Kidney tubule cell (primary cell): ENCODE measurements at regions not wholly inside any gene's neighbourhood (a gene's known extent, or its start where the extent isn't known, plus 50 kb on each side); places are given as distances from the start of the nearest gene placed in this dataset.
A peak's percentile ranks its signal among the peaks of the same experiment; 100 is the strongest.
"Not testable (repeated sequence)": the region's sequence is repeated elsewhere in the genome, so short reads cannot be mapped to it uniquely, and the experiment has no call there.

Experiments used
- DNase-seq: peaks from one replicate; pipeline ENCODE4 v3.0.0-alpha.2; 2018; ENCODE audit warnings: low spot score

DNA sequence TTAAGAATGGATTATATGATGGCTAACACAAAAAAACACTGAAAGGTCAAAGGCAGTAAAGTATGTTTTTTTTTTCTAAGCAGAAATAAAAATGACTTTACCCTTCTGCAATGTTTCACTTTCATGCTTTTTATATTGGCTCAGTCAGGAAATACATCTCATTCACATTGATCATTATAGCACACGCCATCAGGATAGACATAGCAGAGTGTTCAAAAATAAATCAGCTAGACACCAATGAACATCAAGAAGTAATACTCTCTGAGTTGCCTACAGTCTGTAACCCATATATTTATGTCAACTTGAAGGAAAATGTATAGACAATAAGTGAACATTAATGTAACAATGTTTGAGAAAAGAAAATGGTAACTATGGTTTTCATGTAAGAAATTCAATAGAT, 535.2 kb upstream of the EPHA7 start:
- no peak for DNase-seq

DNA sequence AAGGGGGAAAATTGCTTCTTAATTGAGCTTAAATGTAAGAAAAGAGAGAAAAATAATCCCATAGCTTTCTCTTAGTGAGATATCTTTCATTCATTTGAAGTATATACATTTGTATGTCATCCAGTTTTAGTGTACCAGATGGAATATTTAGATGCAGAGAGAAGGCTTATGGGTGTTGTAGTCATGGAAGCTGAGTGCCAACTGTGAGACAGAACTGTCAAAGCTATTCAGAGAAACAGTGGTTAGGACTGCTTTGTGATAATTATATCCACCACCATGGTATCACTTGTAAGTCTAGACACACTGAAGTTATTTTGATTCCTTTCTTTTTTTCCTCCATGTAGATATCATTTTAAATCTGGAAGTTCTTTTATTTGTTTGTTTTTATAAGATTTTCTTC, 524.3 kb upstream of the EPHA7 start:
- no peak for DNase-seq

DNA sequence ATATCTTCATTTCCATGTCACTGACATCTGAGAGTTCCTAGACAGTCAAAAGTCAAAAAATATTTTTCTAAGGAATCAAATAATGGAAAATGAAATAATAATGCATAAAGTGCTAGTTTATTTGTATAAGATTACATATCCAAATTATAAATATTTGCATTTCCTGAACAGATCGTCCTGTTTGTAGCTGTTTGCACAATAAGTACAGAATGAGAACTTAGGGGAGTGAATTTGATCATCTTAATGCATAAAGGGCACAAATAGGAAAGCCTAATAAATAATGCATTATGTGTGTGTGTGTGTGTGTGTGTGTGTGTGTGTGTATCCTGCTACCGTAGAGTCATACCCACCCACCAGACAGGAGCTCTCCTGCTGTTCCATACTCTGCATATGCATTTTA, 521.0 kb upstream of the EPHA7 start:
- DNase-seq = no peak

DNA sequence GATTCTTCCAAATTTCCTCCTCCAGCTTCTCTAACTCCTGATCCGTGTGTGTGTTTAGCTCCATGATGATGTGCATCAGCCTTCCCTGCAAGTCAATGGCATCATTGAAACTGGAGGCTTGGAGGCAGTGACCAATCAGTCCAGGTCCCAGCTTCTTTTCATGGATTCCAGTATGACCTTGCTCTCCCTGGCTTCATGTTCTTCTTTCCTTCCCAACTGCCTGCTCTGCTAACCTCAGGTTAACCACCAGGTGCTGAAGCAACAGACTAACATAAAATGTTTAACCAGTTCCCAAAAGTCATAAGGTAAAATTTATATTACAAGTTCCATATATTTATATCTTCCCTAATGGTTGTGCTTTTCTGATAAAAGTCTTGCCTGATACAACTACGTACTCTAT, 512.8 kb upstream of the EPHA7 start:
- DNase-seq = no peak

DNA sequence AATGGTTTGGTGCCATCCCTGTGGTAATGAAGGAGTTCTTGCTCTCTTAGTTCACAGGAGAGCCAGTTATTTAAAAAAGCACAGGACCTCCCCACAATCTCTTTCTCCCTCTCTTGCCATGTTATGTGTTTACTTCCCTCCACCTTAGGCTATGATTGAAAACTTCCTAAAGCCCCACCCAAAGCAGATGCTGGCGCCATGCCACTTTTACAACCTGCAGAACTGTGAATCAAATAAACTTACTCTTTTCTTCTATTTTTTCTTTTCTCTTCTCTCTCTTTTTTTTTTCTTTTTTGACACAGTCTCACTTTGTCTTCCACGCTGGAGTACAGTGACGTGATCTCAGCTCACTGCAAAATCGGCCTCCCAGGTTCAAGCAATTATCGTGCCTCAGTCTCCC, 508.4 kb upstream of the EPHA7 start:
- no peak for DNase-seq

DNA sequence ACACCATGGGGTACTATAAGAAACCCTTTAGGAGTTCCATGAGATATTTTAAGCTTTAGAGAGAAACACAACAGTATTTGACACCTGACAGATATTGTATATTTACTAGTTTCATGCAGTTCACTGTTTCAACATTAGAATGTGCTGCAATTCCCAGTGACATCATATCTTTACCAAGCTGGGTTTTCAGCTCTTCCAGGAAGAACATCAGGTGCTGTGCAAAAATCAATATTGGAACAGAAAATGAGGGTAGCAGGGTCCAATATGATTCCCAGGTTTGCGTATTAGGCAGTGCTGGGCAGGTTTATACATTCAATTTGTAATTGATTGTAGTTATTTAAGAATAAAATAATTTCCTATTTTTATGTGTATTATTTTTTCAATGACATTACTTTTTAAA, 500.0 kb upstream of the EPHA7 start:
- DNase-seq = no peak

DNA sequence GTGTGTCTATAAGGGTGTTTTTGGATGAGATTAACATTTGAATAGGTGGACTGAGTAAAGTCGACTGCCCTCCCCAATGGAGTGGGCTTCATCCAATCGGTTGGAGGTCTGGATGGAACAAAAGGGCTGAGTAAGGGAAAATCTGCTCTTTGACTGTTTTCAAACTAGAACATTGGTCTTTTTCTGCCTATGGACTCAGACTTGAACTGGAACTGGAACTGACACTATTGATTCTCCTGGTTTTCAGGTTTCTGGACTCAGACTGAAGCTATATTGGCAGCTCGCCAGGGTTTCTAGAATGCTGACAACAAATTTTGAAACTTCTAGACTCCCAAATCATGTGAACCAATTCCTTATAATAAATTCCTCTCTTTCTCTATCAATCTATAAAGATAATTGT, 498.9 kb upstream of the EPHA7 start:
- DNase-seq = no peak

DNA sequence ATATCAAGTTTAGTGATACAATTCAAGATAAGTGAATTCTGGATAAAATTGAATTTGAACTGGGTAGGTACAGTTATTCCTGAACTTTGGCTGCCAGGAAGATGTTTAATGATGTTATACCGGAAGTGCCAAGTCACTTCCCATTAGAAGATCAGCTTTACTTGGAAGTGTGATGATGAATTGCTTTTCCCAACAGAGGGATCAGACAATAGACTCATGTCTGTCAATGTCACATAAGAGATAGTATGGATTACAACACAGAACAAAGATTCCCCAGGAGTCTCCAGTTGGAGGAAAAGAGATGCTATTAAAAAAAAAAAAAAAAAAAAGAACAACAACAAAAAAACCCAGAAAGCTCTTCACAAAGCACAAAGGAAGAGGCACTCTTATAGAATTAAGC, 497.9 kb upstream of the EPHA7 start:
- DNase-seq = no peak

DNA sequence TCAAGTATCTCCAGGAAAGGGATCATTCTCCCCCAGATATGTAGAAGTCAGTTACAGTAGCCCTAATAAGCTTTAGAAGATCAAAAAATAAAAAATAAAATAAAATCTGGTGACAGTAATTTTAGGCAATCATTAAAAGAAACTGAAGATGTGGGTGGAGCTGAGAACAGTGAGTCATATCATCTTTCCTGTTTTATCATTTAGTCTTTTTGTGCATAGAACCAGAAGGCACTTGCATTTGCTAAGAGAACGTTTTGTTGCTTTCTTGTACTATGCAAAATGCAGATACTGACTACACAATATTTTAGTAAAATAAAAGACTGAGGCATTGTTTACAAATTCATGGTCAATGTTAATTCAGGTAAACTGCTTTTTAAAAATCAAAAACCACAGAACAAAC, 497.4 kb upstream of the EPHA7 start:
- no peak for DNase-seq

DNA sequence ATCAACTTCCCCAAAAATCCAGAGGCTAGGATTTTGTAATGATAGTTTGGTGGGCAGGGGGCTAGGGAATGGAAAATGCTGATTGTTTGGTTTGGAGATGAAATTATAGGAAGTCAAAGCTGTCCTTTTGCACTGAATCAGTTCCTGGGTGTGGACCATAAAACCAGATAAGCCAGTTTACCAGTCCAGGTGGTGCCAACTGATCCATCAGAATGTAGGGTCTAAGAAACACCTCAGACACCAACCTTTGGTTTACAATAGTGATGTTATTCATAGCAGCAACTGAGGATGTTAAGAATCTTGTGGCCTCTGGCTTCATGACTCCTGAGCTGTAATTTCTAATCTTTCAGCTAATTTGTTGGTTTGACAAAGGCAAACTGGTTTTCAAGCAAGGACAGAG, 496.6 kb upstream of the EPHA7 start:
- DNase-seq = no peak

DNA sequence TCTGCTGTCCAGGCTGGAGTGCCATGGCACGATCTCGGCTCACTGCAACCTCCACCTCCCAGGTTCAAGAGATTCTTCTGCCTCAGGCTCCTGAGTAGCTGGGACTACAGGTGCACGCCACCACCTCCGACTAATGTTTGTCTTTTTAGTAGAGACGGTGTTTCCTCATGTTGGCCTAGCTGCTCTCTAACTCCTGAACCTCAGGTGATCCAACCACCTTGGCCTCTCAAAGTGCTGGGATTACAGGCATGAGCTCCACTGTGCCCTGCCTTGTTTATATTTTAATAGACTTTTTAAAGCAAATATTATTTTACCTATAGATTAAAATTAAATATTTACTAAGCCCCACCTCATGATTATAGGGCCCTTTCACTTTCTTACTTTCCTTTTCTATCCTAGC, 483.2 kb upstream of the EPHA7 start:
- no peak for DNase-seq

DNA sequence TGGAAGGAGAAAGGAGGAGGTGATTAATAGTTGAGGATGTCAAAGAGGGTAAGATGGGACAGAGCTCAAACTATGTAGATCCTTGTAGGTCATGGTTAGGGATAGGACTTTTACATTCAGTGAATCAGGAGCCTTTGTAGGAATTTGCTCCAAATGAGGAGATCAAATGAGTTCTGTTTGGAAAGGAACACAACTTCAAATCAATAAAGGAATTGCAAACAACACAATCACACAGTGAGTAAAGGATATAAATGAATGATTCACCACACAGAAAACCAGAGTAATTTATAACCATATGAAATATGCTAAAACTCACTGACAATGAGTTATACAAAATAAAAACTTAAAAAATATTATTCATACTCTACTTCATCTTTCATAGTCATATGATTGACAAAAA, 480.8 kb upstream of the EPHA7 start:
- DNase-seq = no peak

DNA sequence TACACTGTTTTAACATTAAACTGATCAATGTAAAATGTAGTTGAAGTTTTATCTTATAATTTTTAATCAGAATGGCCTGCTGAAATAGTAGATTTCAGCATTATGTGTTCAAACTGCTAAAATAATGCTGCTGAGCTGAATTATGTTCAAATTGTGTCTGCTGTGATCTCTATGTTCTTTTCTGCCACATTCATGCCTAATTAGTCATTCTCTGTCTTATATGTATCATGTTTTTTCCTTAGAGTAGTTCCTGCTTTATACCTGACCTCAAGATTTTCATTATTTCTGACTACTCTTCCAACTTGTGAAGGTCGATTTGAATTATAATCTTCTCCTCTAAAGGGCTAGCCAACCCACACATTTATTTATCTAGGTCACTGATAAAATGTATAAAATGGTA, 476.7 kb upstream of the EPHA7 start:
- DNase-seq = peak; percentile 43

DNA sequence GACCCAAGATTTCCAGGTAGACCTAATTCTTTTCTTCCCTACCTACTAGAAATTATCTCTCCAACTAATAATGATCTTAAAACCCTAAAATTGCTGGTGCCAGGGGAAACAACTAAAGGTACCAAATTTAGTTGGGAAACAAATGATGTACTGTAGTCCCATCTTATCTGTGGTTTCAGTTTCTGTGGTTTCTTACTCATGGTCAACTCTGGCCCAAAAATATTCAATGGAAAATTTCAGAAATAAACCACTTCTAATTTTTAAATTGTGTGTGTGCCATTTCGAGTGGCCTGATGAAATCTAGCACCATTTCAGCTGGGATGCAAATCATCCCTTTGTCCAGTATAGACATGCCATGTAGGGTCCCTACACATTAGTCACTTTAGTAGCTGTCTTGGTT, 475.2 kb upstream of the EPHA7 start:
- no peak for DNase-seq

DNA sequence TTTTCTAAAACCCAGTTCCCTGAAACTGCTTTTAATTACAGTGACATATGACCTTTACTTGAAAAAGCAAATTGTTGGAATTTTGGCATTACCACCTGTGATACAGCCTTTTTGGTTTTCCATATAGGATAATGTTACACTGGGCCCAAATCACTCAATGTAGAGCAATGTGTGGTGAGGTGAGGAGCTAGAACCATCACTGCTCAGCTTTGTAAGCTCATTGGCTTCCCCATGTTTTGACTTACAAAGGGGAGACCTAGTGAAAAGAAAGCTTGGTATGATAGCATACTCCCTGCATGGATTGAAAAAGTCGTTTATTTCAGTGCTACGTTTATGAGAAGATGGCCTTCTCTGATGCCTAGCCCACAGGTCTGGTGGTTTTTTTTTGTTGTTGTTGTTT, 470.4 kb upstream of the EPHA7 start:
- DNase-seq = no peak

DNA sequence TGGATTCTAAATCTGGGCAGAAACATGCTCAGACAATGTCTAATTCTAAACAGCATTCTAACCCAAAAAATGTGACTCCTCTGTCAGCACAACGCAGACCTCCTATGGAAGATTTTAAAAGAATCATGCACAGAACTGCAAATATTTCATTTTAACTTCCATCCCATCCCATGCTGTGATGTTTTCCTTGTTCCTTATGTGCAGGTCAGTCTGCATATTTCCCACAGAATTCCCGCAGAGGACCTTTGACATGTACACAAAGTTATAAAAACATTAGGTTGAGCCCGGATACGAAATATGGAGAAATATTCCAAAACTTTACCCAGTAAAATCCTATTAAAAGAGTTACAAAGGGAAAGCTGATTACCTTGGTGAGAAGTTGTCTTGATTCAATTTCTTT, 467.1 kb upstream of the EPHA7 start:
- DNase-seq = no peak

DNA sequence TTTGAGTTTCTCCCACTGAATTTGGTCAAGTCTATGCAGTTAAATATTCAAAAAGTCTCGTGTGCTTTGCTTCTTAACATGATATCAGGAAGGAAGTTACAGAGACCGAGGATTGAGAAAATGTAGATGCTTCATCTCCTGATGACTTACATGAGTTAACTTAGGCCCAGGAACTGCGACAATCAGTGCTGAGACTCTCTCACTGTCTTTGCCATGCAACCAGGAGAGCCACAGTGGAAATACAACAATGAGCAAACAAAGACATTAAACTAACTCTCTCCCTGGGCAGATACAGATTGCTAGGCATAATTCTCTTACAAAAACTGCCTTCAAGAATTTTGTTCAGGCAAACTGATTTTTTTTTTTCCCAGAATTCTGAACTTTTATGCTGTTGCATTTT, 440.6 kb upstream of the EPHA7 start:
- no peak for DNase-seq

DNA sequence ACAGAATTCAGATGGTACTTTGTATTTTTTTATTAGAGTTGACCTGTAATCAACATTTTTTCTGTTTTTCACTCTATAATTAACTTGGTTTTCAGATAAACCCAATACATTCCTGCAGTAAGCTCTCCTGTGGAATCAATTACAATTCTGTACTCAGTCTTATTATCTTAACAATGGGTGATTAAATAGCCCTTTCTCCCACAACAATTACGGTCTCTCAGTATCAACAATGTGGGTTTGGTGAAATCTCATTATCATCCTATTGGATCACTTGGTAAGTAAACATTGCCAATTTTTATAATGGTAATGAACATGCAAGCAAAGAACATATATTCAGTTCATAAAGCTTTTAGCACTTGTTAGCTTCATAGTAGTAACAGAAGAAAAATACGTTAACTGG, 438.9 kb upstream of the EPHA7 start:
- no peak for DNase-seq

DNA sequence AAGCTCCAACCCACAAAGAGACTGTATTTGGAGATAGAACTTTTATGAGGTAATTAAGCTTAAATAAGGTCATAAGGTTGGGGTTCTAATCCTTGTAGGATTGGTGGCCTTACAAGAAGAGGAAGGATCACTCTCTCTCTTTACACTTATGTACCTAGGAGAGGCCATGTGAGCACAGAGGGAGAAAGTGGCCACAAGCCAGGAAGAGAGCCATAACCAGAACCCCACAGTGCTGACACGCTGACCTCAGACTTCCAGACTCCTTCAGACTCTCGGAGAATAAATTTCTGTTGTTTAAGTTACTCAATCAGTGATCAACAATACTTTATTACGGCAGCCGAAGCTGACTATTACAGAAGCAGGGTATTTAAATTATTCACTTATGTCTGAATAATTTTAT, 430.5 kb upstream of the EPHA7 start:
- peak; percentile 8 for DNase-seq

DNA sequence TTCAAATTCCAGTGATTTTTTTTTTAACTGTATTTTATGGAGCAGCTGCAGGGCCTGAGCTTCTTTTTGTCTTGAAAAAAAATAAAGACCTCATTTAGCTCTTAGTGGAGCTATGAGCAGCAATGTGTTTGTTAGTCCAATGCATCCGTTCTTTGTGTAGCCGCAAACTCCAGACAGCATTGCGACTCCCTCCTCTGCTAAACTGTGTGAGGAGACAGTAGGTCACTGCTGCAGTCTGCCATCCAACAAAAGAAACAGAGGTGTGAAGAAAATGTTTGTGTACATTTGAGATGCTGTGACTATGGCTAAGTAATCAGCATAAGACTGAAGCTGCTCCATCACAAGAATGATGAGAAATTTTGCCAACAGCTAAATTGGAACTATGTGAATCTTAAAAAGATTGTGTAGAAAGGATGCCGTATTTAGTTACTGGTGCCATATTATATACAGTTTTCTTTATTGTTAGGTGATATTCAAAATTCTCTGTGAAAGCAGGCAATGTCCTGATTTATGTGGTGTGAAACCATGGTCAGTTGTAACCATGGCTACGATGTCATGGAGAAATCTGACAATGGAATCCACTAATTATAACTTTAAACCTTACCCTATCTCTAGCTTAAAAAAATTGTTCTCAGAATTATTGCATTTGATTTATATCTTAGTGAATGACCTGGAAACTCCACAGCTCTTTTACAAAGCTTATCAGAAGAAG, 428.8 kb upstream of the EPHA7 start:
- DNase-seq = no peak

DNA sequence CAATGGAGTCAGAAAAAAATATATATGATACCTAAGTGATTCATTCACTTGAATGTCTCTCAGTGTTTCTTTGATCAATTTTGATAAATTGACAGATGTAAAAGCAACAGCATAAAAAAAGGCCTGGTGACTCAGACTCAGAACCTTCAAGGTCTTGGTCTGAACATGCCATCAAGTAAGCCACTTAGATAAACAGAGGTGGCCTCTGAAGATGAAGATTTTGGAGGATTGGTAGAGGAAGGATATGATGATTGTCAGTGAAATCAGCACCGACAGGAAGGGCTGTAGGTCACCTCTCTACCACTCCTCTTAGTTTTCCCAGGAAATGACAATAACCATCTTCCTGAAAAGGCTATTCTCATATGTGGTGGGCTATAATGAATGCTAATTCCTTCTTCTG, 422.8 kb upstream of the EPHA7 start:
- DNase-seq = no peak

DNA sequence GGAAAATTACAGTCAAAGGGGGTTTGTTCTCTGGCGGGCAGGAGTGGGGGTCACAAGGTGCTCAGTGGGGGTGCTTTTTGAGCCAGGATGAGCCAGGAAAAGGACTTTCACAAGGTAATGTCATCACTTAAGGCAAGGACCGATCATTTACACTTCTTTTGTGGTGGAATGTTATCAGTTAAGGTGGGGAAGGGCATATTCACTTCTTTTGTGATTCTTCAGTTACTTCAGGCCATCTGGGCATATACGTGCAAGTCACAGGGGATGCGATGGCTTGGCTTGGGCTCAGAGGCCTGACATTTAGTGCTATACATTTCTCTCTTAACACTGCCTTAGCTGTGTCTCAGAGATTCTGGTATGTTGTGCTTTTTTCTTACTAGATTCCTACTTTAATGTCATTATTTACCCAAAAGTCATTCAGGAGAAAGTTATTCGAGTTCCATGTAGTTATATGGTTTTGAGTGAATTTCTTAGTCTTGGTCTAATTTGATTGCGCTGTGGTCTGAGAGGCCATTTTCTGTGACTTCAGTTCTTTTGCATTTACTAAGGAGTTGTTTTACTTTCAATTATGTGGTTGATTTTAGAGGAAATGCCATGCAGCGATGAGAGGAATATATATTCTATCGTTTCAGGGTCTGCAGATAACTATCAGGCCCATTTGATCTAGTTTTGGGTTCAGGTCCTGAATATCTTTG, 416.2 kb upstream of the EPHA7 start:
- DNase-seq = not testable (repeated sequence)

DNA sequence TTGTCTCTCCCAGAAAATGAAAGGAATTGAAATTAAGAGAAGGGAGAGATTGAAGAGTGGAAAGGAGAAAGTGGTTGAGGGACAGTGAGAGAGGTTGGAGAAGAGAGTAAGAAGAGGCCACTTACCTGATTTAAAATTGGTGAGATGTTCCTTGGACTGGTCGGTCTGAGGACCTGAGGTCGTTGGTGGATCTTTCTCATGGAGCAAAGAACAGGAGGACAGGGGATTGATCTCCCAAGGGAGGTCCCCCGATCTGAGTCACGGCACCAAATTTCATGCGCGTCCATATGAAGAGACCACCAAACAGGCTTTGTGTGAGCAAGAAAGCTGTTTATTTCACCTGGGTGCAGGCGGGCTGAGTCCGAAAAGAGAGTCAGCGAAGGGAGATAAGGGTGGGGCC, 415.7 kb upstream of the EPHA7 start:
- not testable (repeated sequence) for DNase-seq

DNA sequence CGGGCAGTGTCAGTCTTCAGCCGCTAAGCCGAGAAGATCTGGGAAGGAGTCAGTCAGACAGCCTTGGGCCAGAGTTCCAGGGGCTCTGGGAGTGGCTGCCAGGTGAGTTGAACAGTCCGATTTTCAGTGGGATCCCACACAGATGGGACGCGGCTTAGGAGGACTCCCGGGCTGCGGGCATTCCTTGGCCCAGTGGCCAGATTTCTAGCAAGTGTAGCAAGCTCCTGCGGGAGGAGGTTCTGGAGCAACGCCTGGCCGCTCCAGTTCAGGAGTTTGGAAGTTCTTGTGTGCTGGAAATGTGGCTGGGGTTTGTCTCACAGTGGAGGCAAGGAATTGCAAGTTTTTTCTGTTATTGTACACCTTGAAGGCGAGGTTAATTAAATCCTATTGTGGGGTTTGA, 414.0 kb upstream of the EPHA7 start:
- not testable (repeated sequence) for DNase-seq
